Tongue (tissue), 1 donor: ENCODE measurements at regions not wholly inside any gene's neighbourhood (a gene's known extent, or its start where the extent isn't known, plus 50 kb on each side); places are given as distances from the start of the nearest gene placed in this dataset.
"Not testable (repeated sequence)": the region's sequence is repeated elsewhere in the genome, so short reads cannot be mapped to it uniquely, and the experiment has no call there.

ENCODE experiments used
- DNase-seq: peaks from one replicate; pipeline ENCODE4 v3.0.0-alpha.2; 2015

- DNase-seq, result no peak
Measured at GRCh38 chrY:14356154-14356553, 168.2 kb upstream of the NLGN4Y start.

- DNase-seq, result no peak
Measured at GRCh38 chrY:14360748-14361500, 163.4 kb upstream of the NLGN4Y start.

- DNase-seq, result no peak
Measured at GRCh38 chrY:14373608-14374007, 150.7 kb upstream of the NLGN4Y start.

GRCh38 chrY:14378217-14378616, 146.1 kb upstream of the NLGN4Y start:
- no peak for DNase-seq

GRCh38 chrY:14410549-14411030, 113.7 kb upstream of the NLGN4Y start:
- DNase-seq, result not testable (repeated sequence)

- no peak for DNase-seq
Measured at GRCh38 chrY:14411334-14411733, 113.0 kb upstream of the NLGN4Y start.

GRCh38 chrY:14436546-14436945, 87.8 kb upstream of the NLGN4Y start:
- no peak for DNase-seq

GRCh38 chrY:14437626-14438025, 86.7 kb upstream of the NLGN4Y start:
- no peak for DNase-seq

- DNase-seq, result no peak
Measured at GRCh38 chrY:14438395-14438794, 85.9 kb upstream of the NLGN4Y start.

- peak; percentile 1 for DNase-seq
Measured at GRCh38 chrY:14444550-14444949, 79.8 kb upstream of the NLGN4Y start.

- DNase-seq, result no peak
Measured at GRCh38 chrY:14468151-14468683, 56.1 kb upstream of the NLGN4Y start.

- DNase-seq, result no peak
Measured at GRCh38 chrY:14472421-14472820, 51.9 kb upstream of the NLGN4Y start.

- no peak for DNase-seq
Measured at GRCh38 chrY:14473320-14473719, 51.0 kb upstream of the NLGN4Y start.
